CD4-positive, alpha-beta T cell (primary cell): ENCODE measurements at regions not wholly inside any gene's neighbourhood (a gene's known extent, or its start where the extent isn't known, plus 50 kb on each side); places are given as distances from the start of the nearest gene placed in this dataset.

Experiments
- ATAC-seq: fragments of 200-7000 bp; cut with Tn5 transposase; one replicate; pipeline ENCODE4 v1.10.0; 2022; ENCODE audit warnings: mild to moderate bottlenecking; ENCODE audit not compliant: poor library complexity
- CTCF ChIA-PET: fragments of 350-600 bp; sonication (Branson Sonifier 250); formaldehyde crosslinking; loops from one replicate; lab custom pipeline; 2021; ENCODE audit warnings: antibody characterized with exemption, inconsistent platforms; lab: Charles Lee
- POLR2A ChIA-PET: fragments of 350-600 bp; sonication (Branson Sonifier 250); formaldehyde crosslinking; loops from one replicate; lab custom pipeline; 2021; ENCODE audit warnings: antibody characterized with exemption, inconsistent platforms; lab: Charles Lee
- DNase-seq, 14 experiments: peaks; one replicate each; pipeline ENCODE4 v3.0.0-alpha.2; 2013 to 2020; ENCODE audit warnings: mixed read lengths in 2 of 14
- H3K27ac ChIP-seq, 2 donors: one replicate each; pipeline versions ENCODE4 v1.5.1 to v1.7.0; 2013; ENCODE audit warnings: low read length in 2 of 2, low read depth in 1 of 2, mild to moderate bottlenecking in 1 of 2
- H3K27me3 ChIP-seq, 2 experiments: 1 replicate in 1 of 2; 2 replicates in 1 of 2; pipeline versions ENCODE4 v1.6.1 to v1.7.0; 2013; ENCODE audit warnings: low read length in 2 of 2, control low read depth in 1 of 2, mild to moderate bottlenecking in 1 of 2, moderate library complexity in 1 of 2; ENCODE audit not compliant: insufficient read depth in 2 of 2, control insufficient read depth in 1 of 2
- H3K36me3 ChIP-seq: one replicate; pipeline ENCODE4 v1.6.1; 2013; ENCODE audit warnings: low read length, control low read depth; ENCODE audit not compliant: insufficient read depth
- H3K4me1 ChIP-seq: one replicate; pipeline ENCODE4 v1.6.1; 2013; ENCODE audit warnings: low read length, control low read depth; ENCODE audit not compliant: insufficient read depth
- H3K4me3 ChIP-seq: one replicate; pipeline ENCODE4 v1.5.1; 2013; ENCODE audit warnings: mild to moderate bottlenecking, low read length, moderate library complexity
- H3K9me3 ChIP-seq, 2 experiments: 1 replicate in 1 of 2; 2 replicates in 1 of 2; pipeline versions ENCODE4 v1.6.1 to v1.7.0; 2013; ENCODE audit warnings: low read length in 2 of 2, mild to moderate bottlenecking in 2 of 2, control low read depth in 1 of 2, moderate library complexity in 1 of 2; ENCODE audit not compliant: control insufficient read depth in 1 of 2, insufficient read depth in 1 of 2
- H3K27ac Mint-ChIP-seq: one replicate; pipeline ENCODE4 v1.8.0; 2020; ENCODE audit warnings: mixed read lengths
- H3K27me3 Mint-ChIP-seq: one replicate; pipeline ENCODE4 v1.8.0; 2021; ENCODE audit warnings: mixed read lengths
- H3K36me3 Mint-ChIP-seq: one replicate; pipeline ENCODE4 v1.8.0; 2021; ENCODE audit warnings: low read depth, mixed read lengths
- H3K4me1 Mint-ChIP-seq: one replicate; pipeline ENCODE4 v1.8.0; 2021; ENCODE audit warnings: low read depth, mixed read lengths
- H3K4me3 Mint-ChIP-seq: one replicate; pipeline ENCODE4 v1.8.0; 2020; ENCODE audit warnings: mild to moderate bottlenecking, mixed read lengths
- H3K9me3 Mint-ChIP-seq: one replicate; pipeline ENCODE4 v1.8.0; 2020; ENCODE audit warnings: mixed read lengths
- CTCF ChIP-seq: fragments of 200-600 bp; IDR thresholded peaks from one replicate; pipeline ENCODE4 v1.8.0; 2022; ENCODE audit warnings: antibody characterized with exemption, mild to moderate bottlenecking
- intact Hi-C, 2 experiments: fragments of 100-400 bp; cut with DNase I in 1 of 2; cut with micrococcal nuclease in 1 of 2; formaldehyde crosslinking; loops; one replicate each; pipeline versions ENCODE4 v1.15.1 to v1.9.0; 2023 to 2025; cut with DNase I, micrococcal nuclease

GRCh38 chr4:15294832-15295231 is 133.0 kb upstream of the C1QTNF7 start:
- intact Hi-C loops: no loop called here
- TF ChIP-seq CTCF: no peak
- Mint-ChIP-seq H3K36me3 (no peaks in the 10 kb centered on the region), H3K9me3 (no peaks in the 10 kb centered on the region), H3K27ac (no peak overlapping the region), H3K27me3 (no peaks in the 10 kb centered on the region), H3K4me1 (no peaks in the 10 kb centered on the region), H3K4me3 (no peak overlapping the region)
- Histone ChIP-seq H3K4me3 (no peak overlapping the region), H3K4me1 (no peaks in the 10 kb centered on the region), H3K27ac (no peak overlapping the region), H3K36me3 (no peaks in the 10 kb centered on the region), H3K27me3 (no peaks in the 10 kb centered on the region), H3K9me3 (no peaks in the 10 kb centered on the region)
- CTCF ChIA-PET: interaction anchor here (0.7 kb wide), 1 partner anchor 40 kb away, joined by 4 read pairs; no protein-coding TSS in a partner anchor
- DNase-seq: no peak
- POLR2A ChIA-PET: no interaction called here
- ATAC-seq: no peak

- no peak for TF ChIP-seq CTCF
- Histone ChIP-seq H3K4me3 (no peak overlapping the region), H3K36me3 (no peaks in the 10 kb centered on the region), H3K27me3 (no peaks in the 10 kb centered on the region), H3K27ac (no peak overlapping the region), H3K4me1 (no peaks in the 10 kb centered on the region), H3K9me3 (no peaks in the 10 kb centered on the region)
- ChIA-PET CTCF (interaction anchor here (0.7 kb wide), 2 partner anchors 39 to 45 kb away, joined by 3 to 4 read pairs; no protein-coding TSS in a partner anchor), POLR2A (no interaction called here)
- H3K36me3 Mint-ChIP-seq: no peaks in the 10 kb centered on the region
- H3K4me3 Mint-ChIP-seq: no peak overlapping the region
- H3K4me1 Mint-ChIP-seq: no peaks in the 10 kb centered on the region
- DNase-seq: no peak
- no peak overlapping the region for H3K27ac Mint-ChIP-seq
- no peaks in the 10 kb centered on the region for H3K9me3 Mint-ChIP-seq
- intact Hi-C loops: no loop called here
- no peaks in the 10 kb centered on the region for H3K27me3 Mint-ChIP-seq
- no peak for ATAC-seq
Measured at GRCh38 chr4:15295421-15296162, 132.2 kb upstream of the C1QTNF7 start.

DNA sequence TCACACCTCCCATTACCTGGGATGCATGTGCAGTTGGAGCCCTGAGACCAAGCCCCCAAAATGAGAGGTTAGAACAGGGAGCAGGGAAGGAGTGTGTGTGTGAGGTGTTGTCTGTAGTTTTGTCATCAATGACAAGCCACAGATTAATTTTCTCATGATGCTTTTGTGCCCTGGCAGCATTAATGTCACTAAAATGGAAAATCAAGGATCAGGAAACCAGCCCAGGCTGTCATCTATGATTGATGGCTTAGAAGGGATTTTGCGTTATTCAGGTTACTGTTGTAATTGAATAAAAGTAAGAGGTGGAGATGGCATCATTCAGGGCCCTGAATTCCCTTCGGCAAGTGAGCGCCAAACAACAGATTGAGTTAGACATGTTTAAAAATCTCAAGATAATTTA is 130.5 kb upstream of the C1QTNF7 start:
- no peaks in the 10 kb centered on the region for H3K36me3 ChIP-seq
- H3K4me3 Mint-ChIP-seq: no peak overlapping the region
- no peak for ATAC-seq
- H3K27me3 Mint-ChIP-seq: no peaks in the 10 kb centered on the region
- no peaks in the 10 kb centered on the region for H3K4me1 ChIP-seq
- ChIA-PET CTCF (no interaction called here), POLR2A (no interaction called here)
- no peaks in the 10 kb centered on the region for H3K9me3 ChIP-seq
- H3K4me3 ChIP-seq: no peak overlapping the region
- no peak overlapping the region for H3K27ac Mint-ChIP-seq
- no peaks in the 10 kb centered on the region for H3K27me3 ChIP-seq
- DNase-seq: no peak
- intact Hi-C loops: no loop called here
- H3K27ac ChIP-seq: no peak overlapping the region
- H3K9me3 Mint-ChIP-seq: no peaks in the 10 kb centered on the region
- H3K4me1 Mint-ChIP-seq: no peaks in the 10 kb centered on the region
- no peaks in the 10 kb centered on the region for H3K36me3 Mint-ChIP-seq
- no peak for TF ChIP-seq CTCF
